ENCODE measurements at regions not wholly inside any gene's neighbourhood (a gene's known extent, or its start where the extent isn't known, plus 50 kb on each side); places are given as distances from the start of the nearest gene placed in this dataset.

- intact Hi-C loops (cut with DNase I): no loop called here
- TF ChIP-seq EP300 (IDR thresholded peaks at IDR 0.05) (no peak), POLR2A (IDR thresholded peaks at IDR 0.05) (no peak), CTCF (IDR thresholded peaks at IDR 0.05) (no peak), POLR2AphosphoS5 (IDR thresholded peaks at IDR 0.05) (no peak)
- WGBS, 2 donors: 85 to 89% methylated on average over 1 of the region's 1 CpG
- Histone ChIP-seq H3K36me3 (no peaks in the 10 kb centered on the region), H3K9me3 (no peaks in the 10 kb centered on the region), H3K27ac (no peak overlapping the region), H3K4me1 (no peaks in the 10 kb centered on the region), H3K27me3 (no peaks in the 10 kb centered on the region), H3K4me3 (no peak overlapping the region)
- no peak for DNase-seq
Measured at GRCh38 chr18:41331661-41332060, 623.4 kb upstream of the PIK3C3 start.

- Histone ChIP-seq H3K4me3 (no peak overlapping the region), H3K36me3 (no peaks in the 10 kb centered on the region), H3K27me3 (no peaks in the 10 kb centered on the region), H3K4me1 (no peaks in the 10 kb centered on the region), H3K27ac (no peak overlapping the region), H3K9me3 (no peaks in the 10 kb centered on the region)
- 43 to 70% methylated on average over 2 of the region's 2 CpGs for WGBS, 2 donors
- DNase-seq: no peak
- no peak for TF ChIP-seq CTCF (IDR thresholded peaks at IDR 0.05)
- TF ChIP-seq EP300 (IDR thresholded peaks at IDR 0.05): no peak
- no peak for TF ChIP-seq POLR2A (IDR thresholded peaks at IDR 0.05)
- no peak for TF ChIP-seq POLR2AphosphoS5 (IDR thresholded peaks at IDR 0.05)
- intact Hi-C loops (cut with DNase I): no loop called here
Measured at GRCh38 chr18:41326311-41326710, 628.7 kb upstream of the PIK3C3 start.

- H3K27me3 ChIP-seq: no peaks in the 10 kb centered on the region
- intact Hi-C loops (cut with DNase I): no loop called here
- DNase-seq: no peak
- no peaks in the 10 kb centered on the region for H3K9me3 ChIP-seq
- H3K36me3 ChIP-seq: no peaks in the 10 kb centered on the region
- H3K4me3 ChIP-seq: no peak overlapping the region
- TF ChIP-seq CTCF (IDR thresholded peaks at IDR 0.05): no peak
- WGBS, 2 donors: 74 to 84% methylated on average over 2 of the region's 2 CpGs
- no peaks in the 10 kb centered on the region for H3K4me1 ChIP-seq
- H3K27ac ChIP-seq: no peak overlapping the region
Measured at GRCh38 chr18:41324934-41325333, 630.1 kb upstream of the PIK3C3 start.

GRCh38 chr18:41324020-41324791 lies 630.8 kb upstream of the PIK3C3 start:
- TF ChIP-seq EP300 (IDR thresholded peaks at IDR 0.05) (no peak), CTCF (IDR thresholded peaks at IDR 0.05) (no peak), POLR2AphosphoS5 (IDR thresholded peaks at IDR 0.05) (no peak), POLR2A (IDR thresholded peaks at IDR 0.05) (no peak)
- Histone ChIP-seq H3K4me1 (no peaks in the 10 kb centered on the region), H3K27me3 (no peaks in the 10 kb centered on the region), H3K36me3 (no peaks in the 10 kb centered on the region), H3K9me3 (no peaks in the 10 kb centered on the region), H3K27ac (no peak overlapping the region), H3K4me3 (no peak overlapping the region)
- no peak for DNase-seq
- 87 to 93% methylated on average over 2 of the region's 2 CpGs for WGBS, 2 donors
- intact Hi-C loops (cut with DNase I): no loop called here

GRCh38 chr18:41323044-41323443 lies 632.0 kb upstream of the PIK3C3 start:
- no peaks in the 10 kb centered on the region for H3K27me3 ChIP-seq
- H3K4me1 ChIP-seq: no peaks in the 10 kb centered on the region
- H3K36me3 ChIP-seq: no peaks in the 10 kb centered on the region
- intact Hi-C loops (cut with DNase I): no loop called here
- no peak overlapping the region for H3K4me3 ChIP-seq
- no peaks in the 10 kb centered on the region for H3K9me3 ChIP-seq
- no peak for TF ChIP-seq POLR2A (IDR thresholded peaks at IDR 0.05)
- no peak for TF ChIP-seq POLR2AphosphoS5 (IDR thresholded peaks at IDR 0.05)
- no peak for TF ChIP-seq EP300 (IDR thresholded peaks at IDR 0.05)
- TF ChIP-seq CTCF (IDR thresholded peaks at IDR 0.05): no peak
- H3K27ac ChIP-seq: no peak overlapping the region
- no peak for DNase-seq

Measured in sigmoid colon (tissue), 6 donors.